ENCODE measurements at regions not wholly inside any gene's neighbourhood (a gene's known extent, or its start where the extent isn't known, plus 50 kb on each side); places are given as distances from the start of the nearest gene placed in this dataset.

- no peak for ATAC-seq
- Histone ChIP-seq H3K36me3 (no peaks in the 10 kb centered on the region), H3K27ac (no peak overlapping the region)
These were observed 120.7 kb upstream of the FAM3C start for GRCh38 chr7:121516821-121517220.

GRCh38 chr7:121515630-121516401, 119.7 kb upstream of the FAM3C start:
- no peak for TF ChIP-seq CTCF (IDR thresholded peaks at IDR 0.05)
- H3K36me3 ChIP-seq, result no peaks in the 10 kb centered on the region
- H3K9me3 ChIP-seq, result peaks cover 5% of the 10 kb centered on the region
- ATAC-seq (no peak), DNase-seq (no peak)
- intact Hi-C loops (cut with DNase I), result no loop called here
- no peaks in the 10 kb centered on the region for H3K4me1 ChIP-seq
- H3K27ac ChIP-seq, result no peak overlapping the region
- H3K4me3 ChIP-seq, result no peak overlapping the region
- H3K27me3 ChIP-seq (ENCODE audit: low read depth), result no peaks in the 10 kb centered on the region

More at GRCh38 chr7:121516821-121517220, 120.7 kb upstream of the FAM3C start:
- no peak for TF ChIP-seq CTCF (IDR thresholded peaks at IDR 0.05)
- intact Hi-C loops (cut with DNase I), result no loop called here
- no peaks in the 10 kb centered on the region for H3K4me1 ChIP-seq
- DNase-seq, result no peak
- H3K27me3 ChIP-seq (ENCODE audit: low read depth), result no peaks in the 10 kb centered on the region
- no peak overlapping the region for H3K4me3 ChIP-seq
- no peaks in the 10 kb centered on the region for H3K9me3 ChIP-seq

GRCh38 chr7:121515229-121515628, 119.1 kb upstream of the FAM3C start:
- Histone ChIP-seq H3K9me3 (peaks cover 8% of the 10 kb centered on the region), H3K27me3 (ENCODE audit: low read depth) (no peaks in the 10 kb centered on the region), H3K36me3 (no peaks in the 10 kb centered on the region), H3K4me1 (no peaks in the 10 kb centered on the region), H3K27ac (no peak overlapping the region), H3K4me3 (no peak overlapping the region)
- DNase-seq (no peak), ATAC-seq (no peak)
- TF ChIP-seq CTCF (IDR thresholded peaks at IDR 0.05), result no peak
- intact Hi-C loops (cut with DNase I), result no loop called here

- no peak for TF ChIP-seq CTCF (IDR thresholded peaks at IDR 0.05)
- intact Hi-C loops (cut with DNase I), result no loop called here
These were observed 117.0 kb upstream of the FAM3C start for GRCh38 chr7:121513105-121513504.

GRCh38 chr7:121510858-121511482, 114.9 kb upstream of the FAM3C start:
- Histone ChIP-seq H3K4me3 (no peak overlapping the region), H3K27me3 (ENCODE audit: low read depth) (no peaks in the 10 kb centered on the region), H3K27ac (no peak overlapping the region), H3K9me3 (peaks cover 10% of the 10 kb centered on the region), H3K4me1 (no peaks in the 10 kb centered on the region), H3K36me3 (no peaks in the 10 kb centered on the region)
- ATAC-seq (no peak), DNase-seq (no peak)
- intact Hi-C loops (cut with DNase I), result no loop called here
- no peak for TF ChIP-seq CTCF (IDR thresholded peaks at IDR 0.05)

More at GRCh38 chr7:121513105-121513504, 117.0 kb upstream of the FAM3C start:
- no peak overlapping the region for H3K4me3 ChIP-seq
- no peak overlapping the region for H3K27ac ChIP-seq
- H3K9me3 ChIP-seq, result peaks cover 8% of the 10 kb centered on the region
- no peaks in the 10 kb centered on the region for H3K27me3 ChIP-seq (ENCODE audit: low read depth)
- ATAC-seq (no peak), DNase-seq (no peak)
- H3K36me3 ChIP-seq, result no peaks in the 10 kb centered on the region
- no peaks in the 10 kb centered on the region for H3K4me1 ChIP-seq

All from lower lobe of right lung (tissue), 2 donors.